Thyroid gland (tissue), 4 donors: ENCODE measurements at regions not wholly inside any gene's neighbourhood (a gene's known extent, or its start where the extent isn't known, plus 50 kb on each side); places are given as distances from the start of the nearest gene placed in this dataset.

Experiments used
- DNase-seq, 2 donors: peaks; one replicate each; pipeline ENCODE4 v3.0.0-alpha.2; 2019
- H3K27ac ChIP-seq, 3 donors: fragments of 200-600 bp; sonication (generic); 1 replicate in 2 of 3; 2 replicates in 1 of 3; pipeline ENCODE4 v1.5.1; 2016 to 2019; ENCODE audit warnings: mild to moderate bottlenecking in 1 of 3, moderate library complexity in 1 of 3
- H3K27me3 ChIP-seq: fragments of 200-600 bp; sonication (generic); one replicate; pipeline ENCODE4 v1.5.1; 2019
- H3K36me3 ChIP-seq, 2 donors: fragments of 200-600 bp; sonication (generic); one replicate each; pipeline ENCODE4 v1.5.1; 2016 to 2019
- H3K4me1 ChIP-seq, 2 donors: fragments of 200-600 bp; sonication (generic); one replicate each; pipeline ENCODE4 v1.5.1; 2017 to 2019
- H3K4me3 ChIP-seq, 3 donors: fragments of 200-600 bp; sonication (generic); replicated peaks in 1 of 3; 1 replicate in 2 of 3; 2 replicates in 1 of 3; pipeline ENCODE4 v1.5.1; 2016; ENCODE audit warnings: mild to moderate bottlenecking in 1 of 3
- H3K9me3 ChIP-seq: fragments of 200-600 bp; sonication (generic); one replicate; pipeline ENCODE4 v1.5.1; 2017
- POLR2A ChIP-seq, 2 donors: fragments of 450-650 bp; IDR thresholded peaks; one replicate each; pipeline ENCODE4 v1.6.1; 2017; ENCODE audit warnings: antibody characterized with exemption in 2 of 2, mild to moderate bottlenecking in 2 of 2, moderate library complexity in 1 of 2
- WGBS, 2 donors: methylation state at CpG; one replicate each; pipeline ENCODE4 v1.1.5; 2017; 5-methylcytosine and 5-hydroxymethylcytosine counted together
- intact Hi-C: fragments of 100-400 bp; cut with DNase I; formaldehyde crosslinking; loops from one replicate; pipeline ENCODE4 v1.15.1; 2023
- TF ChIP-seq, protein P1 (sequence below), 6 experiments: fragments of 200-600 bp in 3 of 6; fragments of 450-650 bp in 3 of 6; sonication (generic) in 3 of 6; IDR thresholded peaks; one replicate each; pipeline ENCODE4 v1.5.1; 2016 to 2019; ENCODE audit warnings: antibody characterized with exemption in 6 of 6, mild to moderate bottlenecking in 2 of 6, inconsistent platforms in 1 of 6, moderate library complexity in 1 of 6

- no peak for TF ChIP-seq POLR2A (IDR thresholded peaks at IDR 0.05)
- TF ChIP-seq, protein P1, sequence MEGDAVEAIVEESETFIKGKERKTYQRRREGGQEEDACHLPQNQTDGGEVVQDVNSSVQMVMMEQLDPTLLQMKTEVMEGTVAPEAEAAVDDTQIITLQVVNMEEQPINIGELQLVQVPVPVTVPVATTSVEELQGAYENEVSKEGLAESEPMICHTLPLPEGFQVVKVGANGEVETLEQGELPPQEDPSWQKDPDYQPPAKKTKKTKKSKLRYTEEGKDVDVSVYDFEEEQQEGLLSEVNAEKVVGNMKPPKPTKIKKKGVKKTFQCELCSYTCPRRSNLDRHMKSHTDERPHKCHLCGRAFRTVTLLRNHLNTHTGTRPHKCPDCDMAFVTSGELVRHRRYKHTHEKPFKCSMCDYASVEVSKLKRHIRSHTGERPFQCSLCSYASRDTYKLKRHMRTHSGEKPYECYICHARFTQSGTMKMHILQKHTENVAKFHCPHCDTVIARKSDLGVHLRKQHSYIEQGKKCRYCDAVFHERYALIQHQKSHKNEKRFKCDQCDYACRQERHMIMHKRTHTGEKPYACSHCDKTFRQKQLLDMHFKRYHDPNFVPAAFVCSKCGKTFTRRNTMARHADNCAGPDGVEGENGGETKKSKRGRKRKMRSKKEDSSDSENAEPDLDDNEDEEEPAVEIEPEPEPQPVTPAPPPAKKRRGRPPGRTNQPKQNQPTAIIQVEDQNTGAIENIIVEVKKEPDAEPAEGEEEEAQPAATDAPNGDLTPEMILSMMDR (IDR thresholded peaks at IDR 0.05), result no peak
- no peaks in the 10 kb centered on the region for H3K9me3 ChIP-seq
- WGBS, 2 donors, result 41 to 51% methylated on average over 4 of the region's 4 CpGs
- H3K4me3 ChIP-seq, result no peak overlapping the region
- intact Hi-C loops, result no loop called here
- H3K4me1 ChIP-seq, result no peaks in the 10 kb centered on the region
- H3K27me3 ChIP-seq, result no peaks in the 10 kb centered on the region
- H3K27ac ChIP-seq, result peak overlapping the region in 1 of 3 donors; percentile 5
- no peaks in the 10 kb centered on the region for H3K36me3 ChIP-seq
- peak; percentile 47 to 59 for DNase-seq
Observed at GRCh38 chr15:95017666-95018328, 786.4 kb downstream of the MCTP2 start.

DNA sequence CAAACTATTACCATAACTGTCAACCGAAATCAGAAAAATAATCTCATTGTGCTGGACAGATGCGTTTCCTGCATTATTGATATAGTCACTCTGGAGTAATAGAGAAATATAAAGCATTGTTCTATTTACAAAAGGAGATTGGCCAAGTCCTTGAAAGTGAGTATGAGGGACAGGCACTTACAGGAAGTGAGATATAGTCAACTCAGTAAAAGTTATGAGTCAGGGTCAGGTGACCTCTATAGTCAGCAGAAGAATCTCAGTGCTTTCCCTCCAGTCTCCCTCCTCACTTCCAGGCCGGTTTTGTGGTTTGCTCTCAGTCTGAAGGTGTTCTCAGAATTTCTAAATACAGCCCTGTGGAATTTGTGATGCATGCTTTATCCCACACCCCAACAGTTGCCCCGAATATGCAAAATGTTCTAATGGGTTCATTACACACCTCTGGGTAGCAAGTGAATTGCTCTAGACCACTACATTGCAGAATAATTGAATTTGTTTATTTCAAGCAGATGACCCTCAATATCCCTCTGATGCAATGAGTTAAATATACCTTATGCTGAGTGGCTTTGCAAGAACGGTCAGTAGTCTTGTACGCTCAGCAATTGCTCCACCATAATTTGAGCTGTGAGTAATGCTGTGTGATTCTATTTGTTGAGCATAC, 787.7 kb downstream of the MCTP2 start:
- peak overlapping the region in 1 of 3 donors; percentile 38 for H3K27ac ChIP-seq
- no peaks in the 10 kb centered on the region for H3K27me3 ChIP-seq
- TF ChIP-seq, protein P1 (IDR thresholded peaks at IDR 0.05), result no peak
- no peak for TF ChIP-seq POLR2A (IDR thresholded peaks at IDR 0.05)
- DNase-seq, result no peak
- H3K4me1 ChIP-seq, result no peaks in the 10 kb centered on the region
- WGBS, 2 donors, result 77 to 82% methylated on average over 6 of the region's 6 CpGs
- no peaks in the 10 kb centered on the region for H3K36me3 ChIP-seq
- H3K4me3 ChIP-seq, result no peak overlapping the region
- intact Hi-C loops, result no loop called here
- H3K9me3 ChIP-seq, result no peaks in the 10 kb centered on the region

- WGBS, 2 donors, result 94 to 100% methylated on average over 1 of the region's 1 CpG
- no peaks in the 10 kb centered on the region for H3K36me3 ChIP-seq
- no peak overlapping the region for H3K4me3 ChIP-seq
- H3K27ac ChIP-seq, result no peak overlapping the region
- H3K27me3 ChIP-seq, result no peaks in the 10 kb centered on the region
- TF ChIP-seq POLR2A (IDR thresholded peaks at IDR 0.05), result no peak
- TF ChIP-seq, protein P1 (IDR thresholded peaks at IDR 0.05), result no peak
- intact Hi-C loops, result no loop called here
- no peak for DNase-seq
- no peaks in the 10 kb centered on the region for H3K4me1 ChIP-seq
- no peaks in the 10 kb centered on the region for H3K9me3 ChIP-seq
Observed at GRCh38 chr15:95019907-95020306, 788.5 kb downstream of the MCTP2 start.

- H3K27ac ChIP-seq, result no peak overlapping the region
- WGBS, 2 donors, result 71 to 96% methylated on average over 2 of the region's 2 CpGs
- no peaks in the 10 kb centered on the region for H3K36me3 ChIP-seq
- H3K27me3 ChIP-seq, result no peaks in the 10 kb centered on the region
- no peaks in the 10 kb centered on the region for H3K4me1 ChIP-seq
- intact Hi-C loops, result no loop called here
- DNase-seq, result no peak
- no peaks in the 10 kb centered on the region for H3K9me3 ChIP-seq
- H3K4me3 ChIP-seq, result no peak overlapping the region
- TF ChIP-seq, protein P1 (IDR thresholded peaks at IDR 0.05), result no peak
- no peak for TF ChIP-seq POLR2A (IDR thresholded peaks at IDR 0.05)
Observed at GRCh38 chr15:95021816-95022215, 790.5 kb downstream of the MCTP2 start.

- no peaks in the 10 kb centered on the region for H3K4me1 ChIP-seq
- DNase-seq, result no peak
- H3K36me3 ChIP-seq, result no peaks in the 10 kb centered on the region
- H3K4me3 ChIP-seq, result no peak overlapping the region
- no peak overlapping the region for H3K27ac ChIP-seq
- intact Hi-C loops, result no loop called here
- WGBS, 2 donors, result 35 to 50% methylated on average over 2 of the region's 2 CpGs
- no peaks in the 10 kb centered on the region for H3K27me3 ChIP-seq
- no peaks in the 10 kb centered on the region for H3K9me3 ChIP-seq
- TF ChIP-seq POLR2A (IDR thresholded peaks at IDR 0.05), result no peak
- TF ChIP-seq, protein P1 (IDR thresholded peaks at IDR 0.05), result peak in 1 of 6 experiments; percentile 16
Observed at GRCh38 chr15:95024351-95024750, 793.0 kb downstream of the MCTP2 start.
